Hepatocyte (in vitro differentiated cells): ENCODE measurements at regions not wholly inside any gene's neighbourhood (a gene's known extent, or its start where the extent isn't known, plus 50 kb on each side); places are given as distances from the start of the nearest gene placed in this dataset.

ENCODE experiments used
- DNase-seq: peaks from one replicate; pipeline ENCODE4 v3.0.0-alpha.2; 2016; ENCODE audit warnings: low spot score
- H2AFZ ChIP-seq: fragments of 200-600 bp; sonication (generic); 2 replicates; pipeline ENCODE4 v1.6.0; 2016; ENCODE audit warnings: antibody characterized with exemption, mild to moderate bottlenecking
- H3K27ac ChIP-seq: fragments of 200-600 bp; sonication (generic); 2 replicates; pipeline ENCODE4 v1.5.1; 2016; ENCODE audit warnings: mild to moderate bottlenecking
- H3K27me3 ChIP-seq: fragments of 200-600 bp; sonication (generic); 2 replicates; pipeline ENCODE4 v1.6.1; 2016
- H3K36me3 ChIP-seq: fragments of 200-600 bp; sonication (generic); replicated peaks from 2 replicates; pipeline ENCODE4 v1.5.1; 2016; ENCODE audit warnings: low read depth; ENCODE audit not compliant: insufficient read depth
- H3K4me1 ChIP-seq: fragments of 200-600 bp; sonication (generic); 2 replicates; pipeline ENCODE4 v1.5.1; 2016; ENCODE audit warnings: mild to moderate bottlenecking, moderate library complexity; ENCODE audit not compliant: insufficient read depth
- H3K4me2 ChIP-seq: fragments of 200-600 bp; sonication (generic); 2 replicates; pipeline ENCODE4 v1.6.0; 2016
- H3K4me3 ChIP-seq: fragments of 200-600 bp; sonication (generic); 2 replicates; pipeline ENCODE4 v1.5.1; 2016; ENCODE audit warnings: mild to moderate bottlenecking
- H3K79me2 ChIP-seq: fragments of 200-600 bp; sonication (generic); 2 replicates; pipeline ENCODE4 v1.6.0; 2017; ENCODE audit warnings: mild to moderate bottlenecking
- H3K9me2 ChIP-seq: fragments of 200-600 bp; sonication (generic); replicated peaks from 2 replicates; pipeline ENCODE4 v1.6.0; 2017; ENCODE audit warnings: mild to moderate bottlenecking; ENCODE audit not compliant: insufficient read depth
- H3K9me3 ChIP-seq: fragments of 200-600 bp; sonication (generic); 2 replicates; pipeline ENCODE4 v1.5.1; 2016; ENCODE audit warnings: low read depth, mild to moderate bottlenecking
- H4K20me1 ChIP-seq: fragments of 200-600 bp; sonication (generic); 2 replicates; pipeline ENCODE4 v1.6.0; 2016; ENCODE audit warnings: mild to moderate bottlenecking; ENCODE audit not compliant: insufficient read depth, poor library complexity, severe bottlenecking
- EZH2 ChIP-seq: fragments of 200-600 bp; sonication (generic); IDR thresholded peaks from 2 replicates; pipeline ENCODE4 v1.6.1; 2016; ENCODE audit warnings: antibody characterized with exemption, mild to moderate bottlenecking, borderline replicate concordance
- EZH2phosphoT487 ChIP-seq: fragments of 200-600 bp; sonication (generic); IDR thresholded peaks from one replicate; pipeline ENCODE4 v1.6.1; 2018; ENCODE audit warnings: antibody characterized with exemption, mild to moderate bottlenecking, low read depth, moderate library complexity; ENCODE audit not compliant: unreplicated experiment, severe bottlenecking
- WGBS: methylation state at CpG from one replicate; pipeline ENCODE4 v1.1.6; 2016; ENCODE audit warnings: low lambda C conversion rate; ENCODE audit errors: missing lambda C conversion rate; 5-methylcytosine and 5-hydroxymethylcytosine counted together
- TF ChIP-seq, protein P1 (sequence below): fragments of 200-600 bp; sonication (generic); IDR thresholded peaks from 2 replicates; pipeline ENCODE4 v1.5.1; 2016; ENCODE audit warnings: antibody characterized with exemption, mild to moderate bottlenecking; ENCODE audit not compliant: poor library complexity

DNA sequence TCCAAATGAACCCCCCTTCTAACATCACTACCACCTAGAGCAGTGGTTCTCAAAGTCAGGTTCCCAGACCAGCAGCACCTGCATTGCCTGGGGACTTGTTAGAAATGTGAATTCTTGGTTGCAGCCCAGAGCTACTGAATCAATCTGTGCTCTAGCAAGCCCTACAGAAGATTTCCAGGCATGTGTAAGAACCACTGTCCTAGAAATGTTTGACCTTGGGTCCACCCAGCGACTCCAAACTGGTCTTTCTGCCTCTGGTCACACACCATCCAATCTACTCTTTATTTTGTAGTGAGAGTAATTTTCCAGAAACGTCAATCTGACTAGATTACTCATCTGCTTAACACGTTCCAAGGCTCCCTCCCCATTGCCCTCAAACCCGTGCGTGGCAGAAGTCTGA lies 169.9 kb downstream of the HAPSTR1 start:
- Histone ChIP-seq H3K9me3 (no peaks in the 10 kb centered on the region), H3K27me3 (no peaks in the 10 kb centered on the region), H3K4me2 (no peak overlapping the region), H3K9me2 (no peaks in the 10 kb centered on the region), H3K27ac (no peak overlapping the region), H2AFZ (no peak overlapping the region), H3K4me1 (no peaks in the 10 kb centered on the region), H3K36me3 (no peaks in the 10 kb centered on the region), H3K79me2 (no peaks in the 10 kb centered on the region), H4K20me1 (no peaks in the 10 kb centered on the region), H3K4me3 (no peak overlapping the region)
- no peak for TF ChIP-seq EZH2
- no peak for TF ChIP-seq EZH2phosphoT487
- TF ChIP-seq, protein P1, sequence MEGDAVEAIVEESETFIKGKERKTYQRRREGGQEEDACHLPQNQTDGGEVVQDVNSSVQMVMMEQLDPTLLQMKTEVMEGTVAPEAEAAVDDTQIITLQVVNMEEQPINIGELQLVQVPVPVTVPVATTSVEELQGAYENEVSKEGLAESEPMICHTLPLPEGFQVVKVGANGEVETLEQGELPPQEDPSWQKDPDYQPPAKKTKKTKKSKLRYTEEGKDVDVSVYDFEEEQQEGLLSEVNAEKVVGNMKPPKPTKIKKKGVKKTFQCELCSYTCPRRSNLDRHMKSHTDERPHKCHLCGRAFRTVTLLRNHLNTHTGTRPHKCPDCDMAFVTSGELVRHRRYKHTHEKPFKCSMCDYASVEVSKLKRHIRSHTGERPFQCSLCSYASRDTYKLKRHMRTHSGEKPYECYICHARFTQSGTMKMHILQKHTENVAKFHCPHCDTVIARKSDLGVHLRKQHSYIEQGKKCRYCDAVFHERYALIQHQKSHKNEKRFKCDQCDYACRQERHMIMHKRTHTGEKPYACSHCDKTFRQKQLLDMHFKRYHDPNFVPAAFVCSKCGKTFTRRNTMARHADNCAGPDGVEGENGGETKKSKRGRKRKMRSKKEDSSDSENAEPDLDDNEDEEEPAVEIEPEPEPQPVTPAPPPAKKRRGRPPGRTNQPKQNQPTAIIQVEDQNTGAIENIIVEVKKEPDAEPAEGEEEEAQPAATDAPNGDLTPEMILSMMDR, result no peak
- 75% methylated on average over 5 of the region's 5 CpGs for whole genome bisulfite sequencing
- no peak for DNase-seq

DNA sequence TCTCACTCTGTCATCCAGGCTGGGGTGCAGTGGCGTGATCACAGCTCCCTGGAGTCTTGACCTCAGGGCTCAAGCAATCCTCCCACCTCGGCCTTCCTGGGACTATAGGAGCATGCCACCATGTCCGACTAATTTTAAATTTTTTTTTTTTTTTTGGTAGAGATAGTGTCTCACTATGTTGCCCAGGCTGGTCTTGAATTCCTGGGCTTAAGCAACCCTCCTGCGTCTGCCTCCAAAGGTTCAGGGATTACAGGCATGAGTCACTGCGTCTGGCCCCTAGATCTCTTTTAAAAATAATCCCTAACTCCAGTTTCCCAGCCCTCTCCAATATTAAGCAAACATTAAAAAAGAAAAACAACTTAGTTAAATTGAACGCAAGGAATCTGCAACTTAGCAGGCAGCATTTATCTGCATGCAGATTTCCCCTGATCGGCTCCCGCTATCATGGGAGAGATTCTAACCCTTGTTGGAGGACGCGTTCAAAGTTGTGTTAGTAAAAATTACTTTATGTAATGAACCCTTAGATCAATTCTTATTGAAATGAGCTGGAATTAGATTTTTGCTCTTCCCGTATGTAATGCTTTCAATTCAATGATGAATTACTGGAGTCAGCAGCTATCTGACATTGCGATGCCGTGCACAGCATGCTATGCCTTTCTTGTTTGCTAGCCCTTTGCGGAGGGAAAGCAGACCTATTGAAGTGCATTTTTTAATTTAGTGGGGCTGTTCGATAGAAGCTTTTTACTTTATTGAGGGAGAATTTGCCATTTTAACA lies 171.7 kb downstream of the HAPSTR1 start:
- no peak for DNase-seq
- H2AFZ ChIP-seq, result no peak overlapping the region
- H3K27me3 ChIP-seq, result no peaks in the 10 kb centered on the region
- no peak overlapping the region for H3K4me2 ChIP-seq
- no peaks in the 10 kb centered on the region for H4K20me1 ChIP-seq
- no peaks in the 10 kb centered on the region for H3K36me3 ChIP-seq
- H3K27ac ChIP-seq, result no peak overlapping the region
- TF ChIP-seq, protein P1, result no peak
- no peak for TF ChIP-seq EZH2
- no peak for TF ChIP-seq EZH2phosphoT487
- H3K4me1 ChIP-seq, result no peaks in the 10 kb centered on the region
- no peaks in the 10 kb centered on the region for H3K9me2 ChIP-seq
- no peaks in the 10 kb centered on the region for H3K79me2 ChIP-seq
- 79% methylated on average over 15 of the region's 15 CpGs for WGBS
- H3K9me3 ChIP-seq, result no peaks in the 10 kb centered on the region
- no peak overlapping the region for H3K4me3 ChIP-seq

DNA sequence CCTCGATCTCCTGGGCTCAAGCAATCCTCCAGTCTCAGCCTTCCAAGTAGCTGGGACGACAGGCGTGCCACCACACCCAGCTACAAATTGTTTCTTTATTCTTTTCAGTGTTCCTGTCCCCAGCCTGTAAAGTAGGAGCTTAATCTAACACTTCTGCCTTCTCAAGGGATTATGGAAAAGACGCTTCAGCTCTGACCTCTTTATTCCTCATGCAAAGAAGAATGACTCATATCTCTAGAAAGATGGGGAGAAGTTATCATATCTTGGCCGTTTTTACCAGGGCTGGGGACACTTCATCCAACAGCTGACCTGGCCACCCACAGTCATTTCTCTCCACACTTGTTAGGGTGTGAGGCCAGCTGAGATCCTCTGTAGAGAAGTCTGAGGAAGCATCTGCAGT lies 172.6 kb downstream of the HAPSTR1 start:
- WGBS, result 66% methylated on average over 5 of the region's 5 CpGs
- peaks cover 8% of the 10 kb centered on the region for H3K27me3 ChIP-seq
- H3K4me1 ChIP-seq, result no peaks in the 10 kb centered on the region
- H3K4me2 ChIP-seq, result no peak overlapping the region
- no peaks in the 10 kb centered on the region for H3K79me2 ChIP-seq
- no peak overlapping the region for H3K27ac ChIP-seq
- no peak overlapping the region for H2AFZ ChIP-seq
- TF ChIP-seq, protein P1, result no peak
- TF ChIP-seq EZH2 (no peak), EZH2phosphoT487 (no peak)
- no peaks in the 10 kb centered on the region for H3K9me2 ChIP-seq
- no peak overlapping the region for H3K4me3 ChIP-seq
- no peaks in the 10 kb centered on the region for H3K9me3 ChIP-seq
- H3K36me3 ChIP-seq, result no peaks in the 10 kb centered on the region
- H4K20me1 ChIP-seq, result no peaks in the 10 kb centered on the region
- no peak for DNase-seq
